ENCODE measurements at regions not wholly inside any gene's neighbourhood (a gene's known extent, or its start where the extent isn't known, plus 50 kb on each side); places are given as distances from the start of the nearest gene placed in this dataset.

GRCh38 chr6:105867821-105868220, 218.3 kb upstream of the PRDM1 start:
- TF ChIP-seq MAX (IDR thresholded peaks at IDR 0.05) (no peak), CTCF (IDR thresholded peaks at IDR 0.05; ENCODE audit: low read depth, low read length, missing input control) (no peak), GABPA (IDR thresholded peaks at IDR 0.05 in 1 of 2, conservative IDR thresholded peaks at IDR 0.05 in 1 of 2) (no peak), REST (IDR thresholded peaks at IDR 0.05) (no peak), ATF3 (IDR thresholded peaks at IDR 0.05) (no peak), ZBTB33 (IDR thresholded peaks at IDR 0.05) (no peak), EGR1 (IDR thresholded peaks at IDR 0.05; ENCODE audit: low read depth in 2 of 2) (no peak), YY1 (IDR thresholded peaks at IDR 0.05) (no peak), FOXA1 (IDR thresholded peaks at IDR 0.05) (no peak), NR2F2 (IDR thresholded peaks at IDR 0.05) (no peak), RAD21 (IDR thresholded peaks at IDR 0.05) (no peak), HNF4G (IDR thresholded peaks at IDR 0.05) (no peak), JUND (IDR thresholded peaks at IDR 0.05) (no peak), TAF1 (conservative IDR thresholded peaks at IDR 0.05) (no peak)
